ENCODE measurements at regions not wholly inside any gene's neighbourhood (a gene's known extent, or its start where the extent isn't known, plus 50 kb on each side); places are given as distances from the start of the nearest gene placed in this dataset.
A peak's percentile ranks its signal among the peaks of the same experiment; 100 is the strongest.
"Not testable (repeated sequence)": the region's sequence is repeated elsewhere in the genome, so short reads cannot be mapped to it uniquely, and the experiment has no call there.

- H2AFZ ChIP-seq (ENCODE audit: control insufficient read depth, low read depth, low read length); H3K27me3 ChIP-seq (replicated peaks in 1 of 2; ENCODE audit: control insufficient read depth in 2 of 2, insufficient read depth in 2 of 2, low read length in 1 of 2); H3K9me3 ChIP-seq (replicated peaks; ENCODE audit: control insufficient read depth, insufficient read depth, low read length); POLR2A ChIA-PET; H3K79me2 ChIP-seq (ENCODE audit: control insufficient read depth, insufficient read depth, low read length); intact Hi-C loops (cut with micrococcal nuclease; ENCODE audit: unreplicated experiment); in situ Hi-C loops (cut with MboI); DNase-seq (ENCODE audit: low read depth, low spot score); H3K36me3 ChIP-seq (ENCODE audit: control insufficient read depth in 2 of 2, insufficient read depth in 2 of 2, low read length in 1 of 2); CTCF ChIA-PET; H3K4me1 ChIP-seq (ENCODE audit: control insufficient read depth, insufficient read depth, low read length); H4K20me1 ChIP-seq (ENCODE audit: control insufficient read depth, insufficient read depth); RAD21 ChIA-PET (ENCODE audit: unreplicated experiment); BruUV-seq (replicated peaks); ATAC-seq; FAIRE-seq; SMC1A ChIA-PET (ENCODE audit: uncharacterized antibody, unreplicated experiment); H3K4me3 ChIP-seq; H3K9ac ChIP-seq (ENCODE audit: control insufficient read depth, insufficient read depth, low read length); H3K27ac ChIP-seq (ENCODE audit: control insufficient read depth, insufficient read depth); H3K4me2 ChIP-seq (ENCODE audit: control insufficient read depth, insufficient read depth): not testable (repeated sequence)
- no CpG with 5 or more reads among the region's 2 CpGs for whole genome bisulfite sequencing (ENCODE audit: insufficient coverage, insufficient replicate concordance, low lambda C conversion rate, missing lambda C conversion rate)
Measured at GRCh38 chr5:20752179-20752578, 764.2 kb upstream of the CDH18 start.

- CTCF ChIA-PET; H3K4me3 ChIP-seq; in situ Hi-C loops (cut with MboI); H3K9ac ChIP-seq (ENCODE audit: control insufficient read depth, insufficient read depth, low read length); H2AFZ ChIP-seq (ENCODE audit: control insufficient read depth, low read depth, low read length); BruUV-seq (replicated peaks); H4K20me1 ChIP-seq (ENCODE audit: control insufficient read depth, insufficient read depth); POLR2A ChIA-PET; H3K9me3 ChIP-seq (replicated peaks; ENCODE audit: control insufficient read depth, insufficient read depth, low read length); H3K36me3 ChIP-seq (ENCODE audit: control insufficient read depth in 2 of 2, insufficient read depth in 2 of 2, low read length in 1 of 2); DNase-seq (ENCODE audit: low read depth, low spot score); H3K27me3 ChIP-seq (replicated peaks in 1 of 2; ENCODE audit: control insufficient read depth in 2 of 2, insufficient read depth in 2 of 2, low read length in 1 of 2); H3K27ac ChIP-seq (ENCODE audit: control insufficient read depth, insufficient read depth); FAIRE-seq; H3K4me2 ChIP-seq (ENCODE audit: control insufficient read depth, insufficient read depth); H3K79me2 ChIP-seq (ENCODE audit: control insufficient read depth, insufficient read depth, low read length); SMC1A ChIA-PET (ENCODE audit: uncharacterized antibody, unreplicated experiment); RAD21 ChIA-PET (ENCODE audit: unreplicated experiment); intact Hi-C loops (cut with micrococcal nuclease; ENCODE audit: unreplicated experiment); H3K4me1 ChIP-seq (ENCODE audit: control insufficient read depth, insufficient read depth, low read length): not testable (repeated sequence)
- ATAC-seq = peak; percentile 85
- 0% methylated on average over 2 of the region's 2 CpGs for WGBS (ENCODE audit: insufficient coverage, insufficient replicate concordance, low lambda C conversion rate, missing lambda C conversion rate)
Measured at GRCh38 chr5:20735715-20736114, 747.7 kb upstream of the CDH18 start.

GRCh38 chr5:20732223-20732622 is 744.2 kb upstream of the CDH18 start:
- CTCF ChIA-PET; H3K4me3 ChIP-seq; H3K9ac ChIP-seq (ENCODE audit: control insufficient read depth, insufficient read depth, low read length); intact Hi-C loops (cut with micrococcal nuclease; ENCODE audit: unreplicated experiment); POLR2A ChIA-PET; H2AFZ ChIP-seq (ENCODE audit: control insufficient read depth, low read depth, low read length); H3K36me3 ChIP-seq (ENCODE audit: control insufficient read depth in 2 of 2, insufficient read depth in 2 of 2, low read length in 1 of 2); H3K79me2 ChIP-seq (ENCODE audit: control insufficient read depth, insufficient read depth, low read length); H4K20me1 ChIP-seq (ENCODE audit: control insufficient read depth, insufficient read depth); FAIRE-seq; DNase-seq (ENCODE audit: low read depth, low spot score); BruUV-seq (replicated peaks); SMC1A ChIA-PET (ENCODE audit: uncharacterized antibody, unreplicated experiment); in situ Hi-C loops (cut with MboI); H3K9me3 ChIP-seq (replicated peaks; ENCODE audit: control insufficient read depth, insufficient read depth, low read length); H3K27ac ChIP-seq (ENCODE audit: control insufficient read depth, insufficient read depth); H3K4me2 ChIP-seq (ENCODE audit: control insufficient read depth, insufficient read depth); H3K27me3 ChIP-seq (replicated peaks in 1 of 2; ENCODE audit: control insufficient read depth in 2 of 2, insufficient read depth in 2 of 2, low read length in 1 of 2); H3K4me1 ChIP-seq (ENCODE audit: control insufficient read depth, insufficient read depth, low read length); ATAC-seq; RAD21 ChIA-PET (ENCODE audit: unreplicated experiment): not testable (repeated sequence)
- 92% methylated on average over 1 of the region's 1 CpG for WGBS (ENCODE audit: insufficient coverage, insufficient replicate concordance, low lambda C conversion rate, missing lambda C conversion rate)
- peak; percentile 49; the same call in 1 of the 2 replicates for TF ChIP-seq SPI1 (IDR thresholded peaks at IDR 0.05; ENCODE audit: borderline replicate concordance, insufficient read depth, low read depth, low read length)

GRCh38 chr5:20721286-20721685 is 733.3 kb upstream of the CDH18 start:
- RAD21 ChIA-PET (ENCODE audit: unreplicated experiment); H4K20me1 ChIP-seq (ENCODE audit: control insufficient read depth, insufficient read depth); H3K4me3 ChIP-seq; H3K4me2 ChIP-seq (ENCODE audit: control insufficient read depth, insufficient read depth); DNase-seq (ENCODE audit: low read depth, low spot score); H3K27ac ChIP-seq (ENCODE audit: control insufficient read depth, insufficient read depth); H3K4me1 ChIP-seq (ENCODE audit: control insufficient read depth, insufficient read depth, low read length); CTCF ChIA-PET; H3K27me3 ChIP-seq (replicated peaks in 1 of 2; ENCODE audit: control insufficient read depth in 2 of 2, insufficient read depth in 2 of 2, low read length in 1 of 2); FAIRE-seq; intact Hi-C loops (cut with micrococcal nuclease; ENCODE audit: unreplicated experiment); BruUV-seq (replicated peaks); H2AFZ ChIP-seq (ENCODE audit: control insufficient read depth, low read depth, low read length); in situ Hi-C loops (cut with MboI); H3K36me3 ChIP-seq (ENCODE audit: control insufficient read depth in 2 of 2, insufficient read depth in 2 of 2, low read length in 1 of 2); SMC1A ChIA-PET (ENCODE audit: uncharacterized antibody, unreplicated experiment); H3K79me2 ChIP-seq (ENCODE audit: control insufficient read depth, insufficient read depth, low read length); ATAC-seq; POLR2A ChIA-PET; H3K9me3 ChIP-seq (replicated peaks; ENCODE audit: control insufficient read depth, insufficient read depth, low read length); H3K9ac ChIP-seq (ENCODE audit: control insufficient read depth, insufficient read depth, low read length): not testable (repeated sequence)
- WGBS (ENCODE audit: insufficient coverage, insufficient replicate concordance, low lambda C conversion rate, missing lambda C conversion rate) = 65% methylated on average over 2 of the region's 3 CpGs

All from GM12878 (cell line).